ENCODE measurements at regions not wholly inside any gene's neighbourhood (a gene's known extent, or its start where the extent isn't known, plus 50 kb on each side); places are given as distances from the start of the nearest gene placed in this dataset.

GRCh38 chr11:95702526-95702925 is 87.1 kb downstream of the FAM76B start:
- TF ChIP-seq, protein P1, sequence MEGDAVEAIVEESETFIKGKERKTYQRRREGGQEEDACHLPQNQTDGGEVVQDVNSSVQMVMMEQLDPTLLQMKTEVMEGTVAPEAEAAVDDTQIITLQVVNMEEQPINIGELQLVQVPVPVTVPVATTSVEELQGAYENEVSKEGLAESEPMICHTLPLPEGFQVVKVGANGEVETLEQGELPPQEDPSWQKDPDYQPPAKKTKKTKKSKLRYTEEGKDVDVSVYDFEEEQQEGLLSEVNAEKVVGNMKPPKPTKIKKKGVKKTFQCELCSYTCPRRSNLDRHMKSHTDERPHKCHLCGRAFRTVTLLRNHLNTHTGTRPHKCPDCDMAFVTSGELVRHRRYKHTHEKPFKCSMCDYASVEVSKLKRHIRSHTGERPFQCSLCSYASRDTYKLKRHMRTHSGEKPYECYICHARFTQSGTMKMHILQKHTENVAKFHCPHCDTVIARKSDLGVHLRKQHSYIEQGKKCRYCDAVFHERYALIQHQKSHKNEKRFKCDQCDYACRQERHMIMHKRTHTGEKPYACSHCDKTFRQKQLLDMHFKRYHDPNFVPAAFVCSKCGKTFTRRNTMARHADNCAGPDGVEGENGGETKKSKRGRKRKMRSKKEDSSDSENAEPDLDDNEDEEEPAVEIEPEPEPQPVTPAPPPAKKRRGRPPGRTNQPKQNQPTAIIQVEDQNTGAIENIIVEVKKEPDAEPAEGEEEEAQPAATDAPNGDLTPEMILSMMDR (IDR thresholded peaks at IDR 0.05; ENCODE audit: control insufficient read depth, extremely low read depth, insufficient read depth): no peak
- no peak for DNase-seq (ENCODE audit: low read depth)
- no peak overlapping the region for H3K4me3 ChIP-seq (ENCODE audit: low read depth, low read length)

- DNase-seq (ENCODE audit: low read depth): no peak
- TF ChIP-seq, protein P1 (IDR thresholded peaks at IDR 0.05; ENCODE audit: control insufficient read depth, extremely low read depth, insufficient read depth): no peak
- H3K4me3 ChIP-seq (ENCODE audit: low read depth, low read length): no peak overlapping the region
These were observed 89.1 kb downstream of the FAM76B start for GRCh38 chr11:95700471-95700817.

- no peak overlapping the region for H3K4me3 ChIP-seq (ENCODE audit: low read depth, low read length)
- no peak for DNase-seq (ENCODE audit: low read depth)
- TF ChIP-seq, protein P1 (IDR thresholded peaks at IDR 0.05; ENCODE audit: control insufficient read depth, extremely low read depth, insufficient read depth): no peak
These were observed 89.7 kb downstream of the FAM76B start for GRCh38 chr11:95699631-95700470.

DNA sequence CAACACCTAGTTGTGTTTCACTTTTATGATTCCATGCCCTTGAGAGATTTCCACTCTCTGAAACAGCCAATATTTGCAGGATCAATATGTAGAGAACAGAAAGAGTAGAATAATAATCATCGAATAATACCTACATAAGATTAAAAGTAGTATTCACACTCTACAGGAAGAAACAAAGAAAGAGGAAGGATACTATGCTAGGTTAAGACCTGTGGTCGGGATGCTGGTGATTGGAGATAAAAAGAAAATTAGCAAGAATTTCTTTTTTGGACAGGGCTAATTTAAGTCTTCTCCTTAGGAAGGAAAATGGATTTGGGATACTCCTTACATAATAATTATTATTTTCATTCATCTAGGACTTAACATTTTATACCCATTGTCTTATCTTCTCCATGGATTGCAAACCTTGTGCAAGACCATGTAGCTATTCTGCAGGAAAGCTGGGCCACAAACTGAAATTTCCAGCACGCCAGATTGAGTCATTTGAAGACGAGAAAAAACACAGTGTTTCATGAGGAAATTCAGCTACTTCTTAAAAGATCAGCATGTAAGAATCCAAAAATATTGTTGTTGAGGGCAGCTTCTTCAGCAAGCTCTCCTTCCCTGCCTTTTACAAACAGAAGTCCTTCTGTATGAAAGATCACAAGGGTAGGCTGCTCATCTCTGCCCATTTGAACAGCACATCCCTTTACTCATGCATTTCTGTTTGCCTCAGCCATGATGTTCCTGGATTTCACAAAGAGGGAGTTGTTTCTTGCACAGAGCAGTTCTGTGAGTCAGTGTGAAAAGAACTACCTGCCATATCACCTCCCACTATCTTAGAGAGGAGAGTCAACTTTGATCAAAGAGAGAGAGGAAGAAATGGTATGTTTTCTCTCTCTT is 90.7 kb downstream of the FAM76B start:
- DNase-seq (ENCODE audit: low read depth): no peak
- TF ChIP-seq, protein P1 (IDR thresholded peaks at IDR 0.05; ENCODE audit: control insufficient read depth, extremely low read depth, insufficient read depth): no peak
- H3K4me3 ChIP-seq (ENCODE audit: low read depth, low read length): no peak overlapping the region

DNA sequence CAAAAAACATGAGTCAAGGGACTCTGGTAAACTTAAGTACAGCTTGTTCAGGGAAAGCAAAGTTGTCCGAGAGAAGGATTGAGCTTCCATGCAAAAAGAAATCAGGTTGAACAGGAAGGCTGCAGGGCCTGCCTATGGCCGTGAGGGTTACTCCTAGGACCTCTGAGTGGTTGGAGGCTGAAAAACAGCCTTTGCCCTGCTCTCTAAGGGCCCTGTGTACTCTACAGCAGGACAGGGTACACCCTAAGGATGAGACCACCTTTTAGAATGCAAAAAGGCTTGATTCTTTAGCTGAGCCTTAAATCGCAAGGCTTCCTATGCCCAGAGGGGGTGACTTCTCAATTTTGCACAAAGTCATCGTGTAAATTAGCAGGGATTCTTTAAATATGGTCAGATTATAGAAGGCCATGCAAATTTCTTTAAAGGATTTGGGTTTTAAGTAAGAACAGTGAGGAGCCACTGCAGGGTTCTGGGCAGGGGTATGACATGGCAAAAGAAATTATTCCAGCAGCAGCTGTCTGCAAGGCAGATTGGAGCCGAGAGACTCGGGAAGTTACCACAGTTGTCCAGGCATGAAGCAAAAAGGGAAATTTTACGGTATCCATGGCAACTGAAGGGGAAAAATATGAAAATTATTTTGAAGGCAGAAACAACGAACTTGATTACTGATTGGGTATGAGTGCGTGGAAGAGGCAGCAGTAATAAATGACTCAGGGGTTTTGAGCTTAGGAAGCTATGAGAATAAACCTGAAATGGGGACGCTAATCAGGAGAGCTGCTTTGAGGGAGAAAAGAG is 91.8 kb downstream of the FAM76B start:
- no peak for DNase-seq (ENCODE audit: low read depth)
- H3K4me3 ChIP-seq (ENCODE audit: low read depth, low read length): no peak overlapping the region
- TF ChIP-seq, protein P1 (IDR thresholded peaks at IDR 0.05; ENCODE audit: control insufficient read depth, extremely low read depth, insufficient read depth): no peak

GRCh38 chr11:95695181-95695580 is 94.4 kb downstream of the FAM76B start:
- no peak overlapping the region for H3K4me3 ChIP-seq (ENCODE audit: low read depth, low read length)
- no peak for DNase-seq (ENCODE audit: low read depth)
- TF ChIP-seq, protein P1 (IDR thresholded peaks at IDR 0.05; ENCODE audit: control insufficient read depth, extremely low read depth, insufficient read depth): no peak

All from LNCaP clone FGC (cell line).